ENCODE measurements at regions not wholly inside any gene's neighbourhood (a gene's known extent, or its start where the extent isn't known, plus 50 kb on each side); places are given as distances from the start of the nearest gene placed in this dataset.

- no peak for DNase-seq
Measured at GRCh38 chr11:129290966-129291365, 84.7 kb upstream of the BARX2 start.

DNA sequence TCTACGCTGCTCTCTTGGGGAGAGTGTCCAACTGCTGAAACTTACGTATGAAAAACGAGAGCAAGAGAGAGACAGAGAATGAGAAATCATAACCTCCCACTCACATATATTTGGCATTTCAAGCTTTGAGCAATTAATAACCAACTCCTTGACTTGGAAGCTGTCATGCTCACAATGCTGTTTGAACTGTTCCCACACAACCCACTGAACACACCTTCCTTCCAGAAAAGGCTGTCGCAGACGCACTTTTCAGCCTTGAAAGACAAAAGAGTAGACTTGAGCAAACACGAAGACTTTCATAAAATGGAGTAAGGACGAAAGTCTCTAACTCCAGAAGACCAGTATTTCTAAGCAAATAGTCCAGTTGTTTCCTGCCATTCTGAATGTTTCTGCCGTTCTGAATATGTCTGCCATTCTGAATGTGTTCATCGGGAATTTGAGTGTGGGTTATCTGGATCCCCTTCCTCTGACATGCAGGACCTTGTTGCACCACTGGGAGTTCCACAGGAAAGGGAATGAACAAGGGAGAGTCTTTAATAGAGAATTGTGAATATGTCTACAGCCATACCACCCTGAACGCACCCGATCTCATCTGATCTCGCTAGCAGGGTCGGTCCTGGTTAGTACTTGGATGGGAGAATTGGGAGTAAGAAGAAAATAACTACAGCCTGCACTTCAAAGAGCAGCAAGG, 86.2 kb upstream of the BARX2 start:
- DNase-seq, result no peak

DNA sequence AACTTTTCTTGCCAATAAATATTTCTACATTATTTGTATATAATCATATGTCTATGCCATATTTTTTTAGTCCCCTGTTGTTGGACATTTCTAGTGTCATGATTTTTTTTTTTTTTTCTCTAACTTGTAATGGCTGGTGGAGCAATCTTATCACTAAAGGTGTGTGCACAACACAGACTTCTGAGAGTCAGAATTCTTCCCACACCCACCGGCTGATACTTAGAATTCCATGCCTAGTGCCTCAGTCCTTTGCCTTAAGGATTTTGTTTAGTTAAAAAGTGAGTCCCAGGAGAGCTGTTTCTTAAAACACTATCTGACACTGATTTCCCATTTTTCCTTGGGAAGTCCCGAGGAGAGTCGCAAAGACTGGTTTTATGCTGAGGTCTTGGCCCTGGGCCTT, 87.7 kb upstream of the BARX2 start:
- no peak for DNase-seq

DNA sequence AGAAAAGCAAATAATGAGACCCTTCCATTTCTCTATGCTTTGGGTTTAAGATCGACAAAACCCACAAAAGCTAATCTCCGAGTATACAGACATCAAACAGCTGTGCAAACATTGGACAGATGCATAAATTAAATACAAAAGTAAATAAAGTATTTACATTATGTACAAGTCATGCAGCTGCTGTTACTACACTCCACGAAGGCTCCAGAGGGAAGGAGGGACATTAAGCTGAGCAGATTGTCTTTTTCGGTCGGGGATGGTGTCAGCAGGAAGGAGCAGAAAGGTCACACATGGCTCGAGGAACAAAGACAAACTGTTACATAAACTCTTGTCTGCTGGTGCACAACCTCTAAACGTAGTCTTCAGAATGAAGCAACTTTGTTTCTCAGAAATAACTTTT, 88.8 kb upstream of the BARX2 start:
- DNase-seq, result no peak

DNA sequence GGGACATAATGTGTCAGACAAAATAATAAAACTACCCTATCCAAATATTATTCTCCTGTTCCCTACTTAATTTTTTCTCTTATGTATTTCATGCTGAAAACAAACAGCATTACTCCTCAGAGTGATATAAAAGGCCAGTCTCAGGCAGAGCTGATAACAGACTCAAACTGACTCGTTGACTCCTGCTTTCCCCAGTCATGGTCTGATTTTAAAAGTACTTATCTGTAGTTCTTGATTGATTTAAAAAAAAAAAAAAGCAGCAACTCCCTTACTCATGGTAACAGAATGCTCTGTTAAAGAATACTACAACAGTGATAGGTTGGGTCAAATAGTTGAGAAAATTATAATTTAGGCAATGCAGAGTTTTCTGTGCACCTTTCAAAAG, 90.3 kb upstream of the BARX2 start:
- DNase-seq, result no peak

GRCh38 chr11:129283141-129283540, 91.0 kb upstream of the ARHGAP32 start:
- DNase-seq, result no peak

GRCh38 chr11:129282634-129283033, 90.5 kb upstream of the ARHGAP32 start:
- no peak for DNase-seq

DNA sequence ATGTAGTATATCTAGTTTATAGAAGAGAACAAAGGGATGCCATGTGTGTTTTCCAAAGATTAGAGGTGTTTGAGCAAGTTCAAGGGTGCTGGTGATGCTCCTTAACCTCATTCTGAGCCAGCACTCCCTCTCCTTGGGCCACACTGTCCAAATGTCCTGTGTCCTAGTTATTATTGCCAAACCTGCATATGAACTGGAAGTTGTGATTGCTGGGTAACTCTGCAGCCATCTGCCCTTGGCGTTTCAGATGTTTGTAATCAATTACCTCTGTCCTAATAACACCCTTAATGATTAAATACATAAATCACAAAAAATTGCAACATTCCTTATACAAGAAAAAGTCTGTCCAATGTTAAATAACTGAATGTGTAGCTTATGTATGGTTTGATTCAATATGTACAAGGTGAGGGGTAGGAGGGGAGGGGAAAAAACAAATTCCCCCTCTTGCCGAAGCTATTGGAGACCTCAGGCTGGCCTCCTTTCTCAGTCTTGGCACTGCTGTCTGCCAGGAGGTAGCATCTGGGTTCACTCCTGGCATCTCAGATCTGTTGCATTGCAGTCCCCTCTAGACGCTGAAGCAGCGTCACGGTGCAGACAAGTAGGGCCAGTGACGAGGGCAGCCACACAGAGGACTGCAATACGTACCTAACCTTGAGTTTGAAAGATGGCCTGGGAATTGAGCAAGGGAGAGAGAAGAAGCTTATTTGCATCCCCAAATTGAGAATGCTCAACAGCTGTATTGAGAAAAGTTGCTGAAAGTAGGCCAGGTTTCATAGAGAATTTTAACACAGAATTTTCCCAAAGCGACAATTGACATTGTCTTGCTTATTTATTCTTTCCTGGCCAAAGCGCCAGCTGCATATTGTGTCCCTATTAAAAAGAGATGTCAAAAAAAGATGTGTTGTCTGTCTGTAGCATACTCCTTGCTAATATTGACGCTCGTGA, 89.6 kb upstream of the ARHGAP32 start:
- no peak for DNase-seq

GRCh38 chr11:129280027-129280811, 88.1 kb upstream of the ARHGAP32 start:
- no peak for DNase-seq

GRCh38 chr11:129279326-129280026, 87.4 kb upstream of the ARHGAP32 start:
- DNase-seq, result peak; percentile 57

DNA sequence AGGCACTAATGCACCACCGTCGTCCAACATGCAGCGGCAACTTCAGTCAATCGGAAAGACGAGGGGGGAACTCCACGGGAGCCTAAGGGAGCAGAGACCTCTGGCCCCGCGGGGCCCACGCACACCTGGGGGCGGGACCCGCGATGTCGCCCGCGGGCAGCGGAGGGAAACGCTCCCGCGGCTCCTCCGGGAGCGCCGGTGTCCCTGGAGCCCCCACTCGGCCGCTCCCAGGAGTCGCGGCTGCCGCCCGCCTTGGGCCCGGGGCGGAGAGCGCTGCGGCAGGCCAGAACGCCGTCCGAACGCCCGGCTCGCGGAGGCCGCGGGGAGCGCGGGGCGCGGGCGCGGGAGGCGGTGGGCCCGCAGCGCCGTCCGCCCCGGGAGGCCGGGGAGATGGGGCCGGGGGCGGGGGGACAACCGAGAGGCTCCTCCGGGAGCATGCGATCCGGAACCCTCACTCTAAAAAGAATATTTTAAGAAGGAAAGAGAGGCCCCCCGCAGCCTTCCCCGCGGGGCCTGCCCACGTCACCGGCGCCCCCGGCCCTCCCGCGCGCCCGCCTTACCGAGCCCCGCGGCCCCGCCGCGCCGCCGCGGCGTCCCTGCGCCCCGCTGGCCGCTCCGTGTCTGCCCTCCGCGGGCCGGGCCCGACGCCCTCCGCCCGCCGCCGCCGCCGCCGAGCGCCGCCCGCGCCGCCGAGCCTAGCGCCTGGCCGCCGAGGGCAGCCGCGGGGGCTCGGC, 86.6 kb upstream of the ARHGAP32 start:
- no peak for DNase-seq

DNA sequence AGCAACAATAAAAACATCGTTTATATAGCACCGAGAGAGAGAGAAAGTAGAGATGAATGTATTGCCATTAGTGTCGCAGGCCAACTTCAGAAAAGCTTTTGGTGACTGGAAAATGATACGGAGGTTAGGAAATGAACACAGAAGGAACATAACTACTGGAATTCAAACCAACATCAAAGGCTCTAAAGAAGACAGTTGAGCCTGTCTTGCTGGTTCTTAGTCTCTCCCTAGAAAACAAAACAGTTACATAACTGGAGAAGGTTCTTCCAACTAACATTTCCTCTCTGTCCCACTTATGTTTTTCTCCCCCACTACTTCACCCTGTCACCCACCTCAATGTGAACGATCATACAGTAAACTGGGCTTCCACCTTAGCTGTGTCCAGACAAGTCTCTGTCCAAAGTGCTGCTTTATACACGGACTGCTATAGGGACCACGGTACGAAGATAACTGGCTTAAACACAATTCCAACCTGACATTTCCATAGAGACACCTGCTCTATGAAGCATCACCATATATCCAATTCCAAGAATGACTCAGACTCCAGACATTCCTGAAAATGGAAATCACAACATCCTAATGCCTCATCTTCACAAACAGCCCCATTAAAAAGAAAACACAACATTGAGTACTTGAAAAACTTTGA, 85.2 kb upstream of the ARHGAP32 start:
- no peak for DNase-seq

- no peak for DNase-seq
Measured at GRCh38 chr11:129275828-129276227, 83.7 kb upstream of the ARHGAP32 start.

DNA sequence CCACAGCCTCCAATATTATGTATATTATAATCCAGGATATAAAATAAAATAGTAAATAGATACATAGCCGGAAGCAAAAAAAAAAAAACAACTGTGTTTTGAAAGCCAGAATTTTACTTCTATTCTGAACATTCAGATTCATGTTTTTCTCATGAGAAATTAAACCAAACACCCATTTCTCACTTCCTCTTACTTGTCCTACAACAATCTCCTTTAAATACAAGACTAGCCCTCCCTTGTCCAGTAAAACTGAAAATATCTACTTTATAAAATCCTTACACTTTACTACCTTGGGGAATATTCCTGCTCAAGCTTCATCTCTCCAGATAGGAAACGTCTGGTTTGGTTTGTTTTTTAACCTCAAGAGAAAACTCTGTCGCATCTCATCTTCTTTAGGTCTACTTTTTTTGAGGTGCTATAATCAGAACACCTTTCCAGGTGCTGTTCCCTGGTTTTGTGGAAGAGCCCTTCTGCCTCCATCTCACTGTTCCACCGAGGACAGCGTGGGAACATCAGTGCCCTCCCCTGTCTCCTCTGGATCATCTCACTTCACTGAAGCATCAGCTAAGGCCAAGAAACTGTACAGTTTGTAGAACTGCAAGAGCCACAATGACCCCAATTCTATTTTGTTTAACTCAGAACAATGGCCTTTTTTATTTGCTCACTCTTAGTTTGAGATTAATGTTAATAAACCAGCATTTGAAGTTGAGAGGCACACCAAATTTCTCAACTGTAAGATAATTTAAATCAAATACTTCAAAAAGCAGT, 82.0 kb upstream of the ARHGAP32 start:
- no peak for DNase-seq

- DNase-seq, result no peak
Measured at GRCh38 chr11:129273322-129273721, 81.2 kb upstream of the ARHGAP32 start.

DNA sequence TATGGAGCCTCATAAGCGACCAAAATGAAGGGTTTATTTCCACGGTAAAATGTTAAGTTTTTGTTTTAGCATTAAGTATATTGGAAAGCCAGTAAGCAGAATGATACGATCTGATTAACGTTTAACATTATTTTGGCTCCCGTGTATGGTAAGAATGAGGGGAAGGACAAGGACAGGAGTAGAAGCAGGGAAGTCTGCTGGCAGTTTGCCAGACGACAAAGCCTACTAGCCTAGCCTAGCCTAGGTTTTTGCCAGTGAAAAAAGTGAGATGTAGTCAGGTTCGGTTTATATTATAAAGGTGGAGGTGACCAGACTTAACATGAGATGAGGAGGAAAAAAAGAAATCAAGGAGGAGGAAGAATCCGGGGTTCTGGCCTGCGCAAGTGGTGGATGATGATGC, 78.9 kb upstream of the ARHGAP32 start:
- DNase-seq, result no peak

DNA sequence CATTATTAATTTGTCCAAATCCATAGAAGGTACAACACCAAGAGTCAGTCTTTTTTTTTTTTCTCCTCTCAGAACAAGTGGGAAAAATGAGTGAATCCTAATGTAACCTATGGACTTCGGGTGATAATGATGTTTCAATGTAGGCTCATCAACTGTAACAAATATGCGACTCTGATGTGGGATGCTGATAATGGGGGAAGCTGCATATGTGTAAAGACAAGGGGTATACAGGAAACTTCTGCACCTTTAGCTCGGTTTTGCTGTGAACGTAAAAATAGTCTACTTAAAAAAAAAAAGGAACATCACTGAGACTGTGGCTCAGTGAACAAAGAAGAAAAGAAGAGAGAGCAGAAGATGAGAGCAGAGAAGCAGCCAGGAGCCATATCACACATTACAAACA, 78.3 kb upstream of the ARHGAP32 start:
- DNase-seq, result no peak

- no peak for DNase-seq
Measured at GRCh38 chr11:129268371-129268770, 76.2 kb upstream of the ARHGAP32 start.

DNA sequence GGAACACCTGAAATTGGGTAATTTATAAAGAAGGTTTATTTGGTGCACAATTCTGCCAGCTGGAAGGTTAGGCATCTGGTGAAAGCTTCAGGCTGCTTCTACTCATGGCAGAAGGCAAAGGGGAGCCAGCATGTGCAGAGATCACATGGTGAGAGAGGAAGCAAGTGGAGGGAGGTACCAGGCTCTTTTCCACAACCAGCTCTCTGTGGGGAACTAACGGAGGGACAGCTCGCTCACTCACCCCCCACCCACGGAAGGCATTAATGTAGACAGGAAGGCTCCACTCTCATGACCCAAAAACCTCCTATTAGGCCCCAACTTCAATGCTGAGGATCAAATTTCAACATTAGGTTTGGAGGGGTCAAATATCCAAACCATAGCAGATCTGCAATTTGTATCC, 75.6 kb upstream of the ARHGAP32 start:
- DNase-seq, result no peak

DNA sequence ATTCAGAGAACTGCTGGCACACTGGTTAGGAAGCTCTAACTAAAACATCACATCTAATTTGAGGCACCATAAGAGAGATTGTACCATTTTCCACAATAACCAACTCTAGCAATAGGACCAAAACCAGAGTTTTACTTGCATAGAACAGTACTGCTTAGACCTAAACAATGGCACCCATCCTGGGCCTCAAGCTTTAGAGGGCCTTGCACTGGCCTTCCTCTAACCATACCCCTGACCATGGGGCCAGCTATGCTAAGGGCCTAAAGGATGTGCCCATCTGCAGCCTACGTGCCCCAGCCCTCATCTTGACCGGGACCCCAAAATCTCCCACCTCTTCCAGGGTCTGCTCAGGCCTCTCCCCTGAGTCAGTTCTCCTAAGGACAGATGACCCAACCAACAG, 74.4 kb upstream of the ARHGAP32 start:
- DNase-seq, result no peak
